Fibroblast of the aortic adventitia (primary cell): ENCODE measurements at regions not wholly inside any gene's neighbourhood (a gene's known extent, or its start where the extent isn't known, plus 50 kb on each side); places are given as distances from the start of the nearest gene placed in this dataset.
"Not testable (repeated sequence)": the region's sequence is repeated elsewhere in the genome, so short reads cannot be mapped to it uniquely, and the experiment has no call there.

ENCODE experiments used
- DNase-seq: peaks from one replicate; pipeline ENCODE4 v3.0.0-alpha.2; 2010; ENCODE audit warnings: low read depth
- H3K4me3 ChIP-seq: 2 replicates; pipeline ENCODE4 v1.5.1; 2011; ENCODE audit warnings: low read depth, mild to moderate bottlenecking, control low read depth, low read length, moderate library complexity
- CTCF ChIP-seq: IDR thresholded peaks from 2 replicates; pipeline ENCODE4 v1.5.1; 2011; ENCODE audit warnings: mild to moderate bottlenecking, low read length, control low read depth, inconsistent platforms; ENCODE audit not compliant: insufficient read depth

DNA sequence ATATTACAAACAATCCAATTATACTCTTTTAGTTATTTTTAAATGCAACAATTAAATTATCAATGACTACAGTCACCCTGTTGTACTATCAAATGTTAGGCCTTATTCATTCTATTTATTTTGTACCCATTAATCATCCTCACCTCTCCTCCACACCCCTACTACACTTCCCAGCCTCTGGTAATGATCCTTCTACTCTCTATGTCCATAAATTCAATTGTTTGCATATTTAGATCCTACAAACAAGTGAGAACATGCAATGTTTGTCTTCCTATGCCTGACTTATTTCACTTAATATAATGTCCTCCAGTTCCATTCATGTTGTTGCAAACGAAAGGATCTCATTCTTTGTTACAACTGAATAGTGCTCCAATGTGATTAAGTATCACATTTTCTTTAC is 1414.6 kb downstream of the SLITRK1 start:
- DNase-seq, result no peak
- H3K4me3 ChIP-seq, result no peak overlapping the region
- no peak for TF ChIP-seq CTCF

DNA sequence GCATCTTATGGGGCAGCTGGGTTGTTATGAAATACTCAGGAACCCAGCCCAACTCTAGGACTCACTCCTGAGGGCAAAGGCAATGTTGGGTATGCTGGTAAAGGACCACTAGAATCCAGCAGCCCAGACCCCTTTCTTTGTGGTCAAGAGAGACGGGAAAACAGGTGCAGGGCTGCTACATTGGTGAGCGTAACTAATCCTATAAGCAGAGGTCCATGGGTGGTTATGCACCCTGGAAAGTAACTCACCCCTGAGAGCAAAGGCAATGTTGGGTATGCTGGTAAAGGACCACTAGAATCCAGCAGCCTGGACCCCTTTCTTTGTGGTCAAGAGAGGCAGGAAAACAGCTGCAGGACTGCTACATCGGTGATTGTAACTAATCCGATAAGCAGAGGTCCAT is 1422.7 kb downstream of the SLITRK1 start:
- H3K4me3 ChIP-seq, DNase-seq: not testable (repeated sequence)

DNA sequence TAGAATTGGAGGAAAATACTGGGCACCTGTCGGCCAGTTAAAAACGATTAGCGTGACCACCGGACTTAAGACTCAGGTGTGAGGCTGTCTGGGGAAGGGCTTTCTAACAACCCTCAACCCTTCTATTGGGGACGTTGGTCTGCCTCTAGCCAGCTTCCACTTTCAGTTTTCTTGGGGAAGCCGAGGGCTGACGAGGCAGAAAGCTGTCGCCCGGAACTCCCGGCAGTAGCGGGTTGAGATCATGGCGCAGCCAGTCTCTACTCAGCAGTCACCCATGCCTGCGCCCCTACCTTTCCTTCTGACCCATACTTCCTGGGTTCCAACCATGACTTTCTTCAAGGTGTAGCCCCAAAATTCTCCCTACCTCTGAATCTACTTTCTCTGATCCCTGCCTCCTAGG is 1424.1 kb downstream of the SLITRK1 start:
- TF ChIP-seq CTCF, result no peak
- H3K4me3 ChIP-seq, result no peak overlapping the region
- DNase-seq, result no peak

GRCh38 chr13:82457548-82457947 is 1424.7 kb downstream of the SLITRK1 start:
- not testable (repeated sequence) for DNase-seq, H3K4me3 ChIP-seq

- DNase-seq, result no peak
- H3K4me3 ChIP-seq, result no peak overlapping the region
- no peak for TF ChIP-seq CTCF
Measured at GRCh38 chr13:82447416-82448077, 1434.7 kb downstream of the SLITRK1 start.

GRCh38 chr13:82439159-82439904 is 1442.9 kb downstream of the SLITRK1 start:
- no peak overlapping the region for H3K4me3 ChIP-seq
- no peak for TF ChIP-seq CTCF
- no peak for DNase-seq

DNA sequence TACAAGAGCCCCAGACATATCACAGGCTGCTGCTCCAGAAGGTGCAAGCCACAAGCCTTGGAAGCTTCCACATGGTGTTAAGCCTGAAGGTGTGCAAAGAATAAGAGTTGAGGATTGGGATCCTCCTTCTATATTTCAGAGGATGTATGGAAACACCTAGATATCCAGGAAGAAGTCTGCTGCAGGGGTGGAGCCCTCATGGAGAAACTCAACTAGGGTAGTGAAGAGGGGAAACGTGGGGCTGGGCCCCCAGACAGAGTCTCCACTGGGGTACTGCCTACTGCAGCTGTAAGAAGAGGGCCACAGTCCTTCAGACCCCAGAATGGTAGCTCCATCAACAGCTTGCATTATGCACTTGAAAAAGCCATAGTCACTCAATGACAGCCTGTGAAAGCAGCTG is 1444.0 kb downstream of the SLITRK1 start:
- DNase-seq, result no peak
- no peak for TF ChIP-seq CTCF
- H3K4me3 ChIP-seq, result no peak overlapping the region

DNA sequence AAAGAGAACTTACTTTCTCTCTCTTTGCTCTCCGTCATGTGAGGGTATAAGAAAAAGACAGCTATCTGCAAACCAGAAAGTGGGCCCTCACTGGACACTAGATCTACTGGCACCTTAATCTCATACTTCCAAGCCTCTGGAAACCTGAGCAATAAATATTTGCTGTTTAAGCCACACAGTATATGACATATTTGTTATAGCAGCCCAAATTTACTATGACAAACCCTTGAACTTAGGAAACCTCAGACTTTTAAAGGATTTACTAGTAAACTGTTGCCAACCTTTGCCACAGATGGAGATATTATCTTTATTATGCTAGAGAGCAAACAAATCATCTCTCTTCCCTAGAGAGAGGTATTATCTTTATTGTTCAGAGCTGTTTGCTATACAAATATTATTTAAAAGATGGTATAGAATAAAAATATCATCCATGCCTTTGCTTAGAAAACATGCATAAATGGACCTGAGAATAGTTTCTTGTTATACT is 1446.1 kb downstream of the SLITRK1 start:
- H3K4me3 ChIP-seq, result no peak overlapping the region
- no peak for DNase-seq
- no peak for TF ChIP-seq CTCF
